ENCODE measurements at regions not wholly inside any gene's neighbourhood (a gene's known extent, or its start where the extent isn't known, plus 50 kb on each side); places are given as distances from the start of the nearest gene placed in this dataset.

GRCh38 chr6:137938770-137939379 lies 71.8 kb downstream of the TNFAIP3 start (continued):
- no peak for TF ChIP-seq ZNF462 (CRISPR knock-in tag; IDR thresholded peaks at IDR 0.05)
- no peak for TF ChIP-seq ZNF331 (CRISPR knock-in tag; IDR thresholded peaks at IDR 0.05; ENCODE audit: low read depth)

GRCh38 chr6:137941995-137942394 lies 74.9 kb downstream of the TNFAIP3 start:
- no peak for DNase-seq (ENCODE audit: low spot score)
- Histone ChIP-seq H3K79me2 (replicated peaks; ENCODE audit: insufficient read depth) (no peaks in the 10 kb centered on the region), H2AFZ (no peak overlapping the region), H3K27ac (ENCODE audit: low read depth) (no peak overlapping the region), H4K20me1 (replicated peaks; ENCODE audit: insufficient read depth) (no peaks in the 10 kb centered on the region), H3K4me2 (no peak overlapping the region), H3F3A (replicated peaks; ENCODE audit: low read depth) (no peaks in the 10 kb centered on the region), H3K4me3 (no peak overlapping the region), H3K4me1 (ENCODE audit: insufficient read depth) (no peaks in the 10 kb centered on the region), H3K9me2 (ENCODE audit: insufficient read depth) (0 out of 2 replicates have a peak, but pooled peaks cover 3% of the 10 kb centered on the region), H3K36me3 (ENCODE audit: insufficient read depth) (0 out of 2 replicates have a peak, but pooled peaks cover 3% of the 10 kb centered on the region), H3K27me3 (ENCODE audit: insufficient read depth) (no peaks in the 10 kb centered on the region)
- H3K9me3 Mint-ChIP-seq, result peaks cover 7% of the 10 kb centered on the region
- ATAC-seq, result no peak
- no peak overlapping the region for H3K27ac Mint-ChIP-seq
- H3K4me3 Mint-ChIP-seq, result no peak overlapping the region
- H3K36me3 Mint-ChIP-seq (ENCODE audit: low read depth), result no peaks in the 10 kb centered on the region
- H3K27me3 Mint-ChIP-seq (ENCODE audit: insufficient read depth, low read depth, poor library complexity), result peaks cover 3% of the 10 kb centered on the region
- no peaks in the 10 kb centered on the region for H3K4me1 Mint-ChIP-seq
- no peak for TF ChIP-seq CTCF (conservative IDR thresholded peaks at IDR 0.05; ENCODE audit: low read depth in 2 of 2)
- TF ChIP-seq POLR2AphosphoS5 (IDR thresholded peaks at IDR 0.05; ENCODE audit: low read depth), result no peak
- no peak for TF ChIP-seq EZH2 (IDR thresholded peaks at IDR 0.05; ENCODE audit: low read depth, unreplicated experiment)
- no peak for TF ChIP-seq JUNB (IDR thresholded peaks at IDR 0.05; ENCODE audit: unreplicated experiment)
- TF ChIP-seq REST (IDR thresholded peaks at IDR 0.05; ENCODE audit: unreplicated experiment), result no peak
- no peak for TF ChIP-seq ETS1 (IDR thresholded peaks at IDR 0.05)
- no peak for TF ChIP-seq EZH2phosphoT487 (IDR thresholded peaks at IDR 0.05; ENCODE audit: unreplicated experiment)
- TF ChIP-seq CREB1 (CRISPR knock-in tag; IDR thresholded peaks at IDR 0.05; ENCODE audit: low read depth), result no peak
- no peak for TF ChIP-seq NANOG (IDR thresholded peaks at IDR 0.05; ENCODE audit: borderline replicate concordance)
